ENCODE measurements at regions not wholly inside any gene's neighbourhood (a gene's known extent, or its start where the extent isn't known, plus 50 kb on each side); places are given as distances from the start of the nearest gene placed in this dataset.

GRCh38 chr12:9380650-9381049, 172.5 kb upstream of the PZP start (continued):
- TF ChIP-seq RAD21 (IDR thresholded peaks at IDR 0.05; ENCODE audit: insufficient read depth, low read depth, low read length) (no peak), TCF12 (IDR thresholded peaks at IDR 0.05; ENCODE audit: low read depth, low read length) (no peak), MTA3 (IDR thresholded peaks at IDR 0.05; ENCODE audit: borderline replicate concordance, low read length) (no peak), CTCF (IDR thresholded peaks at IDR 0.05 in 2 of 3, conservative IDR thresholded peaks at IDR 0.05 in 1 of 3; ENCODE audit: control insufficient read depth in 2 of 3, extremely low read depth in 1 of 3, insufficient read depth in 1 of 3, low read depth in 3 of 3, low read length in 3 of 3) (no peak)

DNA sequence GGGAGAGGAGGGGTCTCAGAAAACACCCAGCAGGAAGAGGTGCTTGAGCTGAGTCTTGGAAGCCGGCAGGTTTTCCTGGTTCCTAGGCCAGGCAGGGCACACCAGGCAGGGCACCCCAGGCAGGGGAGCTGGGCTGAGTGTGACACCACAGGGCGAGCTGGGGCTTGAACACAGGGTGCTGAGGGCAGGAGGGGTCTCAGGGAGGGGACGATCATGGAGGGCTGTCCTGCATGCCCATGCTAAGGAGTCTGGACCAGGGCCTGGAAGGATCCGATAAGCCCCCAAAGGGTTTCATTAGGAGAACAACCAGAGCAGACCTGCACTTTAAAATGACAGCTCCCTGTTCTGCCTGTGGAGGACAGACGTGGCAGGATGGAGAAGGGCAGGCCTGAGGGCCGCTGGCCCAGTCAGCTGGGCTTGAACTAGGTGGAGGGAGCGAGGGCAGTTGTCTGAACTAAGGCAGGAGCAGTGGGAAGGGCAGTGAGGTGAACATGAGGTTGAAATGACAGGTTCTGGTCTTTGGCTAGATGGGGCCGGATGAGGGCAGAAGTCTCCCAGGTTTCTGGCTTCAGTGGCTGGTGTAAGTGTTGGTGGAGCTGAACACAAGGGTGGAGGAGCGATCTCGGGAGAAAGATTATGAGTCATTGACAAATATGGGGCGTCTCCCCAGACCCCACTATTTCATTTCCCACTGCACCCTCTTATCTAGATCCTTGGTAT, 171.0 kb upstream of the PZP start:
- BruUV-seq (replicated peaks): no TSS peak
- WGBS (ENCODE audit: insufficient coverage, insufficient replicate concordance, low lambda C conversion rate, missing lambda C conversion rate): 73% methylated on average over 11 of the region's 11 CpGs
- Histone ChIP-seq H3K27ac (ENCODE audit: control insufficient read depth, insufficient read depth) (no peak overlapping the region), H3K4me1 (ENCODE audit: control insufficient read depth, insufficient read depth, low read length) (no peaks in the 10 kb centered on the region), H3K9ac (ENCODE audit: control insufficient read depth, insufficient read depth, low read length) (no peak overlapping the region), H3K4me2 (ENCODE audit: control insufficient read depth, insufficient read depth) (no peak overlapping the region), H3K9me3 (replicated peaks; ENCODE audit: control insufficient read depth, insufficient read depth, low read length) (no peaks in the 10 kb centered on the region), H4K20me1 (ENCODE audit: control insufficient read depth, insufficient read depth) (no peaks in the 10 kb centered on the region), H2AFZ (ENCODE audit: control insufficient read depth, low read depth, low read length) (no peak overlapping the region), H3K79me2 (ENCODE audit: control insufficient read depth, insufficient read depth, low read length) (no peaks in the 10 kb centered on the region), H3K36me3 (ENCODE audit: control insufficient read depth in 2 of 2, insufficient read depth in 2 of 2, low read length in 1 of 2) (no peaks in the 10 kb centered on the region), H3K4me3 (no peak overlapping the region), H3K27me3 (replicated peaks in 1 of 2; ENCODE audit: control insufficient read depth in 2 of 2, insufficient read depth in 2 of 2, low read length in 1 of 2) (peaks cover 0 to 2% of the 10 kb centered on the region in 2 experiments; a peak in 2 of 4 replicates)
- SMC1A ChIA-PET (ENCODE audit: uncharacterized antibody, unreplicated experiment): interaction anchor here (0.9 to 1.4 kb wide), 2 partner anchors 9 to 90 kb away, joined by 3 read pairs; no protein-coding TSS in a partner anchor
- ATAC-seq (no peak), FAIRE-seq (no peak), DNase-seq (ENCODE audit: low read depth, low spot score) (no peak)
- POLR2A ChIA-PET: no interaction called here
- intact Hi-C loops (cut with micrococcal nuclease; ENCODE audit: unreplicated experiment) (no loop called here), in situ Hi-C loops (cut with MboI) (no loop called here)
- RAD21 ChIA-PET (ENCODE audit: unreplicated experiment): interaction anchor here (1.4 kb wide), 1 partner anchor 49 kb away, joined by 4 read pairs; no protein-coding TSS in a partner anchor
- CTCF ChIA-PET: interaction anchor here (1.0 to 1.3 kb wide), 3 partner anchors 28 to 329 kb away, joined by 3 to 4 read pairs (median 4); no protein-coding TSS in a partner anchor
- TF ChIP-seq SPI1 (IDR thresholded peaks at IDR 0.05; ENCODE audit: borderline replicate concordance, insufficient read depth, low read depth, low read length) (no peak), ZNF274 (IDR thresholded peaks at IDR 0.05; ENCODE audit: insufficient read depth, insufficient read length) (no peak), MAX (IDR thresholded peaks at IDR 0.05; ENCODE audit: low read depth, low read length) (no peak), BMI1 (IDR thresholded peaks at IDR 0.05; ENCODE audit: borderline replicate concordance) (no peak), IKZF1 (conservative IDR thresholded peaks at IDR 0.05) (no peak), SUPT20H (IDR thresholded peaks at IDR 0.05; ENCODE audit: borderline replicate concordance, control insufficient read depth, low read depth, low read length) (no peak), MEF2B (IDR thresholded peaks at IDR 0.05; ENCODE audit: partially characterized antibody, poor library complexity, severe bottlenecking) (no peak), NR2F1 (conservative IDR thresholded peaks at IDR 0.05) (no peak), MTA2 (IDR thresholded peaks at IDR 0.05; ENCODE audit: low read depth) (no peak), CHD2 (IDR thresholded peaks at IDR 0.05; ENCODE audit: borderline replicate concordance, low read depth, low read length) (no peak), CHD4 (IDR thresholded peaks at IDR 0.05) (no peak), MYB (IDR thresholded peaks at IDR 0.05; ENCODE audit: borderline replicate concordance, low read depth, low read length) (no peak)
- TF ChIP-seq, protein P1, sequence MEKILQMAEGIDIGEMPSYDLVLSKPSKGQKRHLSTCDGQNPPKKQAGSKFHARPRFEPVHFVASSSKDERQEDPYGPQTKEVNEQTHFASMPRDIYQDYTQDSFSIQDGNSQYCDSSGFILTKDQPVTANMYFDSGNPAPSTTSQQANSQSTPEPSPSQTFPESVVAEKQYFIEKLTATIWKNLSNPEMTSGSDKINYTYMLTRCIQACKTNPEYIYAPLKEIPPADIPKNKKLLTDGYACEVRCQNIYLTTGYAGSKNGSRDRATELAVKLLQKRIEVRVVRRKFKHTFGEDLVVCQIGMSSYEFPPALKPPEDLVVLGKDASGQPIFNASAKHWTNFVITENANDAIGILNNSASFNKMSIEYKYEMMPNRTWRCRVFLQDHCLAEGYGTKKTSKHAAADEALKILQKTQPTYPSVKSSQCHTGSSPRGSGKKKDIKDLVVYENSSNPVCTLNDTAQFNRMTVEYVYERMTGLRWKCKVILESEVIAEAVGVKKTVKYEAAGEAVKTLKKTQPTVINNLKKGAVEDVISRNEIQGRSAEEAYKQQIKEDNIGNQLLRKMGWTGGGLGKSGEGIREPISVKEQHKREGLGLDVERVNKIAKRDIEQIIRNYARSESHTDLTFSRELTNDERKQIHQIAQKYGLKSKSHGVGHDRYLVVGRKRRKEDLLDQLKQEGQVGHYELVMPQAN (conservative IDR thresholded peaks at IDR 0.05): no peak
- TF ChIP-seq, protein P2, sequence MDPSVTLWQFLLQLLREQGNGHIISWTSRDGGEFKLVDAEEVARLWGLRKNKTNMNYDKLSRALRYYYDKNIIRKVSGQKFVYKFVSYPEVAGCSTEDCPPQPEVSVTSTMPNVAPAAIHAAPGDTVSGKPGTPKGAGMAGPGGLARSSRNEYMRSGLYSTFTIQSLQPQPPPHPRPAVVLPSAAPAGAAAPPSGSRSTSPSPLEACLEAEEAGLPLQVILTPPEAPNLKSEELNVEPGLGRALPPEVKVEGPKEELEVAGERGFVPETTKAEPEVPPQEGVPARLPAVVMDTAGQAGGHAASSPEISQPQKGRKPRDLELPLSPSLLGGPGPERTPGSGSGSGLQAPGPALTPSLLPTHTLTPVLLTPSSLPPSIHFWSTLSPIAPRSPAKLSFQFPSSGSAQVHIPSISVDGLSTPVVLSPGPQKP (IDR thresholded peaks at IDR 0.05; ENCODE audit: low read depth, low read length): no peak
